HCT116 (cell line): ENCODE measurements at regions not wholly inside any gene's neighbourhood (a gene's known extent, or its start where the extent isn't known, plus 50 kb on each side); places are given as distances from the start of the nearest gene placed in this dataset.

Source experiments
- ATF3 ChIP-seq: IDR thresholded peaks from 2 replicates; pipeline ENCODE4 v1.6.1; 2012
- CEBPB ChIP-seq: IDR thresholded peaks from 2 replicates; pipeline ENCODE4 v1.6.1; 2012; ENCODE audit warnings: low read depth
- CTCF ChIP-seq, 3 experiments: fragments of 200-600 bp in 1 of 3; sonication (generic) in 1 of 3; IDR thresholded peaks in 2 of 3; conservative IDR thresholded peaks in 1 of 3; 2 replicates each; pipeline ENCODE4 v1.5.1; 2012 to 2017; ENCODE audit warnings: low read depth in 2 of 3, low read length in 2 of 3, antibody characterized with exemption in 1 of 3, borderline replicate concordance in 1 of 3, control low read depth in 1 of 3, mild to moderate bottlenecking in 1 of 3, mixed read lengths in 1 of 3, mixed run types in 1 of 3, moderate library complexity in 1 of 3; ENCODE audit not compliant: insufficient read depth in 1 of 3
- EGR1 ChIP-seq: IDR thresholded peaks from 2 replicates; pipeline ENCODE4 v1.6.1; 2012; ENCODE audit warnings: low read depth
- EZH2 ChIP-seq: fragments of 200-600 bp; sonication (generic); IDR thresholded peaks from 2 replicates; pipeline ENCODE4 v1.6.1; 2017; ENCODE audit warnings: antibody characterized with exemption, mixed run types
- POLR2A ChIP-seq: IDR thresholded peaks from 2 replicates; pipeline ENCODE4 v1.7.0; 2011; ENCODE audit warnings: borderline replicate concordance; ENCODE audit not compliant: insufficient read depth, insufficient read length; ENCODE audit errors: extremely low read depth
- POLR2AphosphoS5 ChIP-seq: IDR thresholded peaks from 2 replicates; pipeline ENCODE4 v1.6.1; 2011; ENCODE audit warnings: mild to moderate bottlenecking, low read depth, low read length, moderate library complexity
- RAD21 ChIP-seq: IDR thresholded peaks from 2 replicates; pipeline ENCODE4 v1.6.1; 2012; ENCODE audit warnings: low read depth, mild to moderate bottlenecking
- REST ChIP-seq: IDR thresholded peaks from 2 replicates; pipeline ENCODE4 v1.6.1; 2012; ENCODE audit warnings: low read depth
- SP1 ChIP-seq: IDR thresholded peaks from 2 replicates; pipeline ENCODE4 v1.6.1; 2012; ENCODE audit warnings: low read depth
- YY1 ChIP-seq: IDR thresholded peaks from 2 replicates; pipeline ENCODE4 v1.6.1; 2011; ENCODE audit warnings: low read length, low read depth, moderate library complexity, mild to moderate bottlenecking; ENCODE audit not compliant: insufficient replicate concordance; ENCODE audit errors: extremely low read depth
- ZNF274 ChIP-seq: fragments of 200-500 bp; sonication (Bioruptor generic); IDR thresholded peaks from 2 replicates; pipeline ENCODE4 v1.6.1; 2014; ENCODE audit warnings: mild to moderate bottlenecking, low read depth, low read length, inconsistent platforms

GRCh38 chr2:12903272-12903671 lies 186.5 kb downstream of the TRIB2 start:
- TF ChIP-seq CTCF (IDR thresholded peaks at IDR 0.05 in 2 of 3, conservative IDR thresholded peaks at IDR 0.05 in 1 of 3; ENCODE audit: borderline replicate concordance in 1 of 3, insufficient read depth in 1 of 3, low read depth in 2 of 3, low read length in 2 of 3) (no peak), ZNF274 (no peak), REST (no peak), POLR2A (no peak), SP1 (no peak), RAD21 (no peak), ATF3 (no peak), EGR1 (no peak), CEBPB (no peak), YY1 (no peak), EZH2 (no peak), POLR2AphosphoS5 (no peak)
